ENCODE measurements at regions not wholly inside any gene's neighbourhood (a gene's known extent, or its start where the extent isn't known, plus 50 kb on each side); places are given as distances from the start of the nearest gene placed in this dataset.
"Not testable (repeated sequence)": the region's sequence is repeated elsewhere in the genome, so short reads cannot be mapped to it uniquely, and the experiment has no call there.

- intact Hi-C loops (cut with DNase I), result no loop called here
- H3K27ac ChIP-seq (replicated peaks in 1 of 4), result no peak overlapping the region
- DNase-seq (ENCODE audit: extremely low spot score), result no peak
- no peaks in the 10 kb centered on the region for H3K36me3 ChIP-seq
- WGBS, result 71% methylated on average over 4 of the region's 4 CpGs
- no peak for TF ChIP-seq EP300 (IDR thresholded peaks at IDR 0.05)
- no peak for TF ChIP-seq POLR2AphosphoS5 (IDR thresholded peaks at IDR 0.05)
- TF ChIP-seq POLR2A (IDR thresholded peaks at IDR 0.05; ENCODE audit: low read depth), result no peak
- no peak for TF ChIP-seq CTCF (IDR thresholded peaks at IDR 0.05)
- H3K4me3 ChIP-seq, result no peak overlapping the region
- no peaks in the 10 kb centered on the region for H3K9me3 ChIP-seq
- H3K27me3 ChIP-seq, result peaks cover 0 to 5% (median 0%) of the 10 kb centered on the region in 4 donors
- H3K4me1 ChIP-seq, result no peaks in the 10 kb centered on the region
Measured at GRCh38 chr5:133859073-133859472, 109.4 kb downstream of the C5orf15 start.

GRCh38 chr5:133857595-133858313 is 110.7 kb downstream of the C5orf15 start:
- H3K4me3 ChIP-seq; H3K36me3 ChIP-seq; H3K27ac ChIP-seq (replicated peaks in 1 of 4); H3K27me3 ChIP-seq; H3K9me3 ChIP-seq; DNase-seq (ENCODE audit: extremely low spot score); intact Hi-C loops (cut with DNase I); H3K4me1 ChIP-seq: not testable (repeated sequence)
- WGBS, result 89% methylated on average over 24 of the region's 44 CpGs

DNA sequence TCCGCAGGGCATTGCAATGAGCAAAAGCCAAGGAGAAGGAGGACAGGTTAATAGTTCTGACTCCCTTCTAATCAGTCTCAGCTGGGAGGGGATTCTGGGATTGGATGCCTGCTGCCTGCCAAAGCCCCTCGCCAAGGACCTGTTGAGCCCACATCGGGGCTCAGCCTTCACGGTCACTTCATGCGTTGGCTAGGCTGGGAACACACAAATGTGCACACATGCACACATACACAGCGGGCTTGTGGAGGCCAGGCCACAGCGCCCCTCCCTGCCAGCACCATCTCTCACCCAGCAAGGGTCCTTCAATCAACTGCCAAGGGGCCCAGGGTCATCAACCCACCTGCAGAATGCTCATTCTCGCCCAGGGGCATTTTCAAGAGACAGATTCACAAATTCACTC is 113.9 kb downstream of the C5orf15 start:
- H3K4me3 ChIP-seq, result no peak overlapping the region
- H3K27ac ChIP-seq (replicated peaks in 1 of 4), result no peak overlapping the region
- no peak for TF ChIP-seq CTCF (IDR thresholded peaks at IDR 0.05)
- TF ChIP-seq EP300 (IDR thresholded peaks at IDR 0.05), result no peak
- H3K27me3 ChIP-seq, result peaks cover 0 to 5% (median 0%) of the 10 kb centered on the region in 4 donors
- H3K4me1 ChIP-seq, result no peaks in the 10 kb centered on the region
- H3K36me3 ChIP-seq, result no peaks in the 10 kb centered on the region
- 93% methylated on average over 3 of the region's 8 CpGs for WGBS
- intact Hi-C loops (cut with DNase I), result no loop called here
- no peak for DNase-seq (ENCODE audit: extremely low spot score)
- no peaks in the 10 kb centered on the region for H3K9me3 ChIP-seq

DNA sequence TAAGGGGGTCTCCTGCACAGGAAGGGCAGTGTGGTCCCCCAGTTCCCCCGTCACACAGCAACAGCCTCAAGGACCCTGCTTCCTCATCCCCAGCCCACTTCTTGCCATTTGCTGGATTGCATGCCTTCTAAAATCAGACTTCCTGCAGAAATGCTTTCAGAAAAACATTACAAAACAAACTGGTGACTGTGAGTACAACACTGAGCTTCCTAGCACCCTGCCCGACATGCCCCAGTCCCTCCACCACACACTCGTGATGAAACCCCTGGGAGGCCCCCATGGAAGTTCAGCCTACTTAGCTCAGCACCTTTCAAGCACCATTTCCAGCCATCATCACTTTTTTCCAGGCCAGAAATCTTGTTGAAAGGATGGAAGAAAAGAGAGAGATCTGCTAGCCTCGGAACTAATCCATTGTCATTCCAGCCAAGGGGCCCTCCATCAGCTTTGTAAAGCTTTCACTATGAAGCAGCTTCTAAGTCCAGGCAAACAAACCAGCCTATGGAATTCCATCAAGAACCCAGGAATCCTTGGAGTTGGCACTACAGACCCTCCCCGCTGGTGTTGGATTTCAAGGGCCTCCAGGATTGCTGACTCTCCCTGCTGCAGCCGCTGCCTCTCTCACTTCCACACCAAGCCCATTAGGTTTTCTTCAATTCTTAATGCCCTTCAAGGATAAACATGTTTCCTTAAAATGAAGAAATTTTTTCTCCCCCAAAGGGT is 114.6 kb downstream of the C5orf15 start:
- Histone ChIP-seq H3K36me3 (no peaks in the 10 kb centered on the region), H3K27ac (replicated peaks in 1 of 4) (no peak overlapping the region), H3K4me3 (no peak overlapping the region), H3K27me3 (peaks cover 0 to 5% (median 0%) of the 10 kb centered on the region in 4 donors), H3K4me1 (no peaks in the 10 kb centered on the region), H3K9me3 (no peaks in the 10 kb centered on the region)
- DNase-seq (ENCODE audit: extremely low spot score), result no peak
- 67% methylated on average over 6 of the region's 6 CpGs for WGBS
- intact Hi-C loops (cut with DNase I), result no loop called here
- no peak for TF ChIP-seq CTCF (IDR thresholded peaks at IDR 0.05)
- no peak for TF ChIP-seq EP300 (IDR thresholded peaks at IDR 0.05)
- no peak for TF ChIP-seq POLR2A (IDR thresholded peaks at IDR 0.05; ENCODE audit: low read depth)
- TF ChIP-seq POLR2AphosphoS5 (IDR thresholded peaks at IDR 0.05), result no peak

DNA sequence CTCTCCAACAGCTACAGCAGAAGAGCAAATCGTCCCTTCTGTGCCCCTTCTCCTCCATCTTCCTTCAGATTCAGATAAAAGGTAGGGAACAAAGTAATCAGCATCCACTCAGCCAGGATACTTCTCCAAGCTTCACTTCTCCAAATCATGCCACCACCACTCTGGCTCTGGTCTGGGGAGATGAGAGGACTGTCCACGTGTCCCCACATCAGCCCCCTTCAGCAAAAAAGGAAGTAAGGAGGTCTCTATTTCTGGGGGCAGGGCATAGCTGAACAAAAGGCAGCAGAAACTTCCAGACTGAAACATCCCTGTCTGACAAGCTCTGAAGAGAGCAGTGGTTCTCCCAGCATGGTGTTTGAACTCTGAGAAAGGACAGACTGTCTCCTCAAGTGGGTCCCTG is 116.9 kb downstream of the C5orf15 start:
- 69% methylated on average over 2 of the region's 2 CpGs for WGBS
- TF ChIP-seq POLR2A (IDR thresholded peaks at IDR 0.05; ENCODE audit: low read depth) (no peak), CTCF (IDR thresholded peaks at IDR 0.05) (no peak), EP300 (IDR thresholded peaks at IDR 0.05) (no peak), POLR2AphosphoS5 (IDR thresholded peaks at IDR 0.05) (no peak)
- no peak for DNase-seq (ENCODE audit: extremely low spot score)

More for the DNA sequence above, 116.9 kb downstream of the C5orf15 start:
- Histone ChIP-seq H3K27ac (replicated peaks in 1 of 4) (no peak overlapping the region), H3K4me3 (no peak overlapping the region), H3K36me3 (no peaks in the 10 kb centered on the region), H3K9me3 (no peaks in the 10 kb centered on the region), H3K4me1 (no peaks in the 10 kb centered on the region), H3K27me3 (peaks cover 0 to 17% (median 0%) of the 10 kb centered on the region in 4 donors)
- intact Hi-C loops (cut with DNase I), result no loop called here
